PFSK-1 (cell line): ENCODE measurements at regions not wholly inside any gene's neighbourhood (a gene's known extent, or its start where the extent isn't known, plus 50 kb on each side); places are given as distances from the start of the nearest gene placed in this dataset.

Experiments
- FOXP2 ChIP-seq: optimal IDR thresholded peaks from 2 replicates; pipeline ENCODE3; 2011; ENCODE audit warnings: borderline replicate concordance, control low read depth, inconsistent platforms; ENCODE audit not compliant: insufficient read depth; ENCODE audit errors: extremely low read length, extremely low read depth
- POLR2AphosphoS5 ChIP-seq: IDR thresholded peaks from 2 replicates; pipeline ENCODE4 v1.6.1; 2012; ENCODE audit warnings: low read depth, mild to moderate bottlenecking, control low read depth, low read length, moderate library complexity
- REST ChIP-seq, 2 experiments: IDR thresholded peaks; 2 replicates each; pipeline versions ENCODE4 v1.6.1 to v1.8.0; 2011 to 2012; ENCODE audit warnings: low read depth in 2 of 2, low read length in 2 of 2, control low read depth in 1 of 2, inconsistent platforms in 1 of 2, mild to moderate bottlenecking in 1 of 2, moderate library complexity in 1 of 2; ENCODE audit not compliant: insufficient read depth in 1 of 2
- SIN3A ChIP-seq: IDR thresholded peaks from 2 replicates; pipeline ENCODE4 v1.6.1; 2012; ENCODE audit warnings: mild to moderate bottlenecking, low read length, moderate library complexity, borderline replicate concordance; ENCODE audit not compliant: insufficient read depth
- TAF1 ChIP-seq: IDR thresholded peaks from 2 replicates; pipeline ENCODE4 v1.6.1; 2012; ENCODE audit warnings: low read length, control low read depth, borderline replicate concordance; ENCODE audit not compliant: insufficient read depth

- TF ChIP-seq FOXP2 = no peak
- no peak for TF ChIP-seq POLR2AphosphoS5
- TF ChIP-seq REST (IDR thresholded peaks at IDR 0.05; ENCODE audit: insufficient read depth in 1 of 2, low read depth in 2 of 2, low read length in 2 of 2) = no peak
- TF ChIP-seq TAF1 = no peak
- no peak for TF ChIP-seq SIN3A
Measured at GRCh38 chr22:47380692-47381091, 618.2 kb downstream of the TBC1D22A start.
